Epithelial cell of proximal tubule (primary cell): ENCODE measurements at regions not wholly inside any gene's neighbourhood (a gene's known extent, or its start where the extent isn't known, plus 50 kb on each side); places are given as distances from the start of the nearest gene placed in this dataset.

Experiments used
- DNase-seq: peaks from one replicate; pipeline ENCODE4 v3.0.0-alpha.2; 2011; ENCODE audit warnings: low read depth
- H3K4me3 ChIP-seq: 2 replicates; pipeline ENCODE4 v1.5.1; 2011; ENCODE audit warnings: low read depth, mild to moderate bottlenecking, low read length
- TF ChIP-seq, protein P1 (sequence below): conservative IDR thresholded peaks from 2 replicates; pipeline ENCODE4 v1.5.1; 2012; ENCODE audit warnings: low read depth, mild to moderate bottlenecking, low read length

DNA sequence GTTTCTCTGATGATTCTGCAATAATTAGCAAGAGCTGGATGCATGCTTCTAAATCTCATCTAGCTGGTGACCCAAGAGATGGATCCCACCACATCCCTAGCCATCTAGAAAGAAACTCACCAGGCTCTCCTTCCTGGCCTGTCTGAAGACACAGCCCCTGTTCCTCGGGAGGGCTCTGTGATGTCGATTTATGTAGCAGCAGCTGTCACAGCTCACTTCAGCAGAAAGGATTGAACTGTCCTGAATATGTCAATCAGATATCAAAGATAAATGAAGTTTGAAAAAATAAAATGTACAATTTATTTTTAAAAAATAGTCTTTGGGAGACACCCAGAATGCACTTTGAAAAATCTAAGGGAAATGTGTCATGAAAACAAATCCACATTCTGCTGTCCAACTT is 67.3 kb upstream of the TSHZ2 start:
- H3K4me3 ChIP-seq: no peak overlapping the region
- no peak for DNase-seq
- TF ChIP-seq, protein P1, sequence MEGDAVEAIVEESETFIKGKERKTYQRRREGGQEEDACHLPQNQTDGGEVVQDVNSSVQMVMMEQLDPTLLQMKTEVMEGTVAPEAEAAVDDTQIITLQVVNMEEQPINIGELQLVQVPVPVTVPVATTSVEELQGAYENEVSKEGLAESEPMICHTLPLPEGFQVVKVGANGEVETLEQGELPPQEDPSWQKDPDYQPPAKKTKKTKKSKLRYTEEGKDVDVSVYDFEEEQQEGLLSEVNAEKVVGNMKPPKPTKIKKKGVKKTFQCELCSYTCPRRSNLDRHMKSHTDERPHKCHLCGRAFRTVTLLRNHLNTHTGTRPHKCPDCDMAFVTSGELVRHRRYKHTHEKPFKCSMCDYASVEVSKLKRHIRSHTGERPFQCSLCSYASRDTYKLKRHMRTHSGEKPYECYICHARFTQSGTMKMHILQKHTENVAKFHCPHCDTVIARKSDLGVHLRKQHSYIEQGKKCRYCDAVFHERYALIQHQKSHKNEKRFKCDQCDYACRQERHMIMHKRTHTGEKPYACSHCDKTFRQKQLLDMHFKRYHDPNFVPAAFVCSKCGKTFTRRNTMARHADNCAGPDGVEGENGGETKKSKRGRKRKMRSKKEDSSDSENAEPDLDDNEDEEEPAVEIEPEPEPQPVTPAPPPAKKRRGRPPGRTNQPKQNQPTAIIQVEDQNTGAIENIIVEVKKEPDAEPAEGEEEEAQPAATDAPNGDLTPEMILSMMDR: no peak

- no peak overlapping the region for H3K4me3 ChIP-seq
- TF ChIP-seq, protein P1: no peak
- DNase-seq: no peak
Measured at GRCh38 chr20:52899041-52899608, 73.0 kb upstream of the TSHZ2 start.

DNA sequence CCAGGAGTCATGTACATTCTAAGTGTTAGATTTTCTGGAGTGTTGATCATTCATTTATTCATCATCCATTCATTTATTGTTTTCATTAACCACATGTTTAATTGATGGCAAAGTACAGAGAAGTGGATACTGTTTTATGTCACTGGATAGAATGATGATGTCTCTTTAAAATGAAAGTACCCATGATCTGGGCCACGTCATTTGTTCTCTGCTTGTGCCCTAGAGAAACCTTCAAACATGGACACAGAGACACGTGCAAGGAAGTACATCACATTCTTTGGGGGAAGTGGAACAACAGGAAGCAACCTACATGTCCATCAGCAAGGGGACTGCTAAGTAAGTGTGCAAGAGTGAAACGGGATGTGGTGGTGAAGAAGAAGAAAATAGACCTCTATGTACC is 75.8 kb upstream of the TSHZ2 start:
- DNase-seq: no peak
- TF ChIP-seq, protein P1: no peak
- H3K4me3 ChIP-seq: no peak overlapping the region

- no peak for DNase-seq
- no peak overlapping the region for H3K4me3 ChIP-seq
- TF ChIP-seq, protein P1: no peak
Measured at GRCh38 chr20:52895701-52896100, 76.5 kb upstream of the TSHZ2 start.

GRCh38 chr20:52895235-52895634 is 76.9 kb upstream of the TSHZ2 start:
- DNase-seq: no peak
- TF ChIP-seq, protein P1: no peak
- no peak overlapping the region for H3K4me3 ChIP-seq

GRCh38 chr20:52893498-52893897 is 78.7 kb upstream of the TSHZ2 start:
- H3K4me3 ChIP-seq: no peak overlapping the region
- TF ChIP-seq, protein P1: no peak
- no peak for DNase-seq

GRCh38 chr20:52892023-52892422 is 80.1 kb upstream of the TSHZ2 start:
- DNase-seq: no peak
- TF ChIP-seq, protein P1: no peak
- H3K4me3 ChIP-seq: no peak overlapping the region
